H1 (cell line): ENCODE measurements at regions not wholly inside any gene's neighbourhood (a gene's known extent, or its start where the extent isn't known, plus 50 kb on each side); places are given as distances from the start of the nearest gene placed in this dataset.

ENCODE experiments used
- ATF3 ChIP-seq: IDR thresholded peaks from 2 replicates; pipeline ENCODE4 v1.6.1; 2011; ENCODE audit warnings: low read depth, mild to moderate bottlenecking, low read length; ENCODE audit not compliant: insufficient read depth
- CTCF ChIP-seq, 3 experiments: IDR thresholded peaks; 1 replicate in 2 of 3; 2 replicates in 1 of 3; pipeline versions ENCODE4 v1.5.1 to v1.6.1; 2011; ENCODE audit warnings: low read length in 3 of 3, mild to moderate bottlenecking in 3 of 3, inconsistent platforms in 2 of 3, low read depth in 1 of 3, moderate library complexity in 1 of 3; ENCODE audit not compliant: insufficient read depth in 1 of 3; ENCODE audit errors: control extremely low read depth in 1 of 3
- EP300 ChIP-seq, 2 experiments: IDR thresholded peaks; 1 replicate in 1 of 2; 2 replicates in 1 of 2; pipeline ENCODE4 v1.6.1; 2011 to 2012; ENCODE audit warnings: low read depth in 2 of 2, low read length in 2 of 2, mild to moderate bottlenecking in 2 of 2, borderline replicate concordance in 1 of 2, inconsistent platforms in 1 of 2, moderate library complexity in 1 of 2
- HDAC2 ChIP-seq, 2 experiments: fragments of 300-600 bp in 1 of 2; sonication (generic) in 1 of 2; IDR thresholded peaks; 2 replicates each; pipeline ENCODE4 v1.6.1; 2011 to 2012; ENCODE audit warnings: low read depth in 2 of 2, low read length in 2 of 2, mild to moderate bottlenecking in 2 of 2, moderate library complexity in 2 of 2, borderline replicate concordance in 1 of 2, inconsistent platforms in 1 of 2
- JUND ChIP-seq: IDR thresholded peaks from 2 replicates; pipeline ENCODE4 v1.6.1; 2011; ENCODE audit warnings: mild to moderate bottlenecking, improper control_type of control experiment, low read length
- POLR2A ChIP-seq, 2 experiments: IDR thresholded peaks; 1 replicate in 1 of 2; 2 replicates in 1 of 2; pipeline ENCODE4 v1.6.1; 2011; ENCODE audit warnings: low read depth in 2 of 2, low read length in 2 of 2, mild to moderate bottlenecking in 2 of 2; ENCODE audit errors: control extremely low read depth in 1 of 2
- SIRT6 ChIP-seq: IDR thresholded peaks from one replicate; pipeline ENCODE4 v1.7.1; 2012; ENCODE audit warnings: low read length, inconsistent platforms
- SP1 ChIP-seq: IDR thresholded peaks from 2 replicates; pipeline ENCODE4 v1.6.1; 2011; ENCODE audit warnings: low read depth, low read length
- SRF ChIP-seq: IDR thresholded peaks from 2 replicates; pipeline ENCODE4 v1.6.1; 2011; ENCODE audit warnings: mild to moderate bottlenecking, low read depth, low read length, moderate library complexity
- TAF1 ChIP-seq: IDR thresholded peaks from 2 replicates; pipeline ENCODE4 v1.6.1; 2011; ENCODE audit warnings: mild to moderate bottlenecking, low read depth, low read length
- TCF12 ChIP-seq: IDR thresholded peaks from 2 replicates; pipeline ENCODE4 v1.6.1; 2011; ENCODE audit warnings: low read depth, mild to moderate bottlenecking, low read length

DNA sequence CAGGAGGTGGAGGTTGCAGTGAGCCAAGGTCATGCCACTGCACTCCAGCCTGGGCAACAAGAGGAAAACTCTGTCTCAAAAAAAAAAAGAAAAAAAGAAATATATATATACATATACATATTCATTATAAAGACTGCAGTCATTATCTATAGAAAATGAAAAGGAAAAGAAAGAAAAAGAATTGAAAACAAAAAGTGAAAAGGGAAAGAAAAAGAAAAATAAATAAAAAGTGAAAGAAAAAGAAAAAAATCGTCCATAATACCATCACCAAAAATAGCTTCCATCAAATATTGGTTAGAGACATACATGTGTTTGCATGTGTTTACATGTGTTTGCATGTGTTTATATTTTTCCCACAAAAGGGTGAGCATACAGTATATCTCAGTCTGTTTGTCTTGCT, 105.5 kb upstream of the PARD3 start:
- TF ChIP-seq CTCF (IDR thresholded peaks at IDR 0.05; ENCODE audit: control extremely low read depth in 1 of 3, insufficient read depth in 1 of 3, low read depth in 1 of 3, low read length in 3 of 3), result no peak
- no peak for TF ChIP-seq JUND
- TF ChIP-seq POLR2A (IDR thresholded peaks at IDR 0.05; ENCODE audit: control extremely low read depth in 1 of 2, low read depth in 2 of 2, low read length in 2 of 2), result no peak
- TF ChIP-seq ATF3, result no peak
- no peak for TF ChIP-seq EP300 (IDR thresholded peaks at IDR 0.05; ENCODE audit: borderline replicate concordance in 1 of 2, low read depth in 2 of 2, low read length in 2 of 2)
- no peak for TF ChIP-seq SP1
- no peak for TF ChIP-seq HDAC2 (IDR thresholded peaks at IDR 0.05; ENCODE audit: borderline replicate concordance in 1 of 2, low read depth in 2 of 2, low read length in 2 of 2)
- TF ChIP-seq TAF1, result no peak
- no peak for TF ChIP-seq SIRT6
- TF ChIP-seq TCF12, result no peak
- TF ChIP-seq SRF, result no peak
